Astrocyte of the hippocampus (primary cell): ENCODE measurements at regions not wholly inside any gene's neighbourhood (a gene's known extent, or its start where the extent isn't known, plus 50 kb on each side); places are given as distances from the start of the nearest gene placed in this dataset.
A peak's percentile ranks its signal among the peaks of the same experiment; 100 is the strongest.

Experiments
- DNase-seq: peaks from one replicate; pipeline ENCODE4 v3.0.0; 2011; ENCODE audit warnings: low read depth, low spot score

- DNase-seq, result no peak
Measured at GRCh38 chr18:79609841-79610281, 69.7 kb upstream of the CTDP1 start.

GRCh38 chr18:79610461-79611039, 69.1 kb upstream of the CTDP1 start:
- DNase-seq, result no peak

- DNase-seq, result peak; percentile 81
Measured at GRCh38 chr18:79611040-79611681, 68.4 kb upstream of the CTDP1 start.

GRCh38 chr18:79612291-79613108, 67.1 kb upstream of the CTDP1 start:
- DNase-seq, result no peak

GRCh38 chr18:79613186-79613931, 66.2 kb upstream of the CTDP1 start:
- DNase-seq, result no peak

GRCh38 chr18:79614211-79614955, 65.2 kb upstream of the CTDP1 start:
- DNase-seq, result no peak

GRCh38 chr18:79615091-79615490, 64.5 kb upstream of the CTDP1 start:
- DNase-seq, result no peak

- no peak for DNase-seq
Measured at GRCh38 chr18:79615586-79615985, 64.0 kb upstream of the CTDP1 start.

GRCh38 chr18:79616651-79617510, 62.7 kb upstream of the CTDP1 start:
- DNase-seq, result peak; percentile 60

GRCh38 chr18:79617511-79618500, 61.8 kb upstream of the CTDP1 start:
- no peak for DNase-seq

- DNase-seq, result no peak
Measured at GRCh38 chr18:79620576-79621165, 58.9 kb upstream of the CTDP1 start.

- DNase-seq, result no peak
Measured at GRCh38 chr18:79621501-79621900, 58.1 kb upstream of the CTDP1 start.

- no peak for DNase-seq
Measured at GRCh38 chr18:79622004-79622403, 57.6 kb upstream of the CTDP1 start.

GRCh38 chr18:79624356-79625170, 55.0 kb upstream of the CTDP1 start:
- DNase-seq, result no peak

GRCh38 chr18:79625195-79625923, 54.2 kb upstream of the CTDP1 start:
- DNase-seq, result no peak

- no peak for DNase-seq
Measured at GRCh38 chr18:79625924-79626561, 53.6 kb upstream of the CTDP1 start.
